ENCODE measurements at regions not wholly inside any gene's neighbourhood (a gene's known extent, or its start where the extent isn't known, plus 50 kb on each side); places are given as distances from the start of the nearest gene placed in this dataset.

DNA sequence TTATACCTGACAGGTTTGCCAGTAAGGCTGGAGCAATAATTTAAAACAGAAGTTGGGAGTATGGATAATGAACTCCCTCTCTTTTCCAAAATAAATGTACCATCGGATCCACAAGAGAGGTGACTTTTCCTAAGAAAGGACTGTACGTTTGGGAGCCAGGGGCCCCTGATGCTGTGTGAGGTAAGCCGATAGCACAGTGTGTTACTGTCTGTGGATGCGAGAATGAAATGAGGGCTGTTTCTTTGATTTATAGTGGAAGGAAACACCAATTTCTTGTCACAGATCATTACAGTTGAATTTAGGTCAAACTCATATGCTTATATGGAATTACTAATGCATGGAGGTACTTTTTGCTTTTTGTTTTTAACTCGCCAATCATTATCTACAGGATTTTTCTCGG is 147.7 kb downstream of the ZNF664 start:
- TF ChIP-seq, protein P1, sequence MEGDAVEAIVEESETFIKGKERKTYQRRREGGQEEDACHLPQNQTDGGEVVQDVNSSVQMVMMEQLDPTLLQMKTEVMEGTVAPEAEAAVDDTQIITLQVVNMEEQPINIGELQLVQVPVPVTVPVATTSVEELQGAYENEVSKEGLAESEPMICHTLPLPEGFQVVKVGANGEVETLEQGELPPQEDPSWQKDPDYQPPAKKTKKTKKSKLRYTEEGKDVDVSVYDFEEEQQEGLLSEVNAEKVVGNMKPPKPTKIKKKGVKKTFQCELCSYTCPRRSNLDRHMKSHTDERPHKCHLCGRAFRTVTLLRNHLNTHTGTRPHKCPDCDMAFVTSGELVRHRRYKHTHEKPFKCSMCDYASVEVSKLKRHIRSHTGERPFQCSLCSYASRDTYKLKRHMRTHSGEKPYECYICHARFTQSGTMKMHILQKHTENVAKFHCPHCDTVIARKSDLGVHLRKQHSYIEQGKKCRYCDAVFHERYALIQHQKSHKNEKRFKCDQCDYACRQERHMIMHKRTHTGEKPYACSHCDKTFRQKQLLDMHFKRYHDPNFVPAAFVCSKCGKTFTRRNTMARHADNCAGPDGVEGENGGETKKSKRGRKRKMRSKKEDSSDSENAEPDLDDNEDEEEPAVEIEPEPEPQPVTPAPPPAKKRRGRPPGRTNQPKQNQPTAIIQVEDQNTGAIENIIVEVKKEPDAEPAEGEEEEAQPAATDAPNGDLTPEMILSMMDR (conservative IDR thresholded peaks at IDR 0.05; ENCODE audit: low read length), result no peak
- no peak for TF ChIP-seq EZH2phosphoT487 (IDR thresholded peaks at IDR 0.05; ENCODE audit: borderline replicate concordance, low read depth, low read length)
